ENCODE measurements at regions not wholly inside any gene's neighbourhood (a gene's known extent, or its start where the extent isn't known, plus 50 kb on each side); places are given as distances from the start of the nearest gene placed in this dataset.

DNA sequence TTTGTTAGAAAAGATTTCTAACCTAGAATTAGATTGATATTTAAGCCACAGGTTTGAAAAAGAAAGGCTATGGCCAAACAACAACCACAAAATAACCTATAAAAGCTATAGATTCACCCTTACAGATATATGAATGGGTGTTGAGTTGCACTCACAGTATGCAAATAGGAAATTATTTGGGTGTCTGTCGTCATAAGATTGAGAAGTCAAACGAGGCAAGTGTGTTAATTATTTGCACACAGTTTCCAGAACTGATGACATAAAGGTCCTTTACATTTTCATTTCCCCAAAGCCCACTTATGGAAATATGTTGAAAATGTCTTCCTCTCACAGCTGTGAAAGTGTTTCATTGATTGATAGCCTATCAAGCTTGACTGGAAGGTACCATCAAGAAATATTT is 101.2 kb upstream of the CXCL13 start:
- TF ChIP-seq, protein P1, sequence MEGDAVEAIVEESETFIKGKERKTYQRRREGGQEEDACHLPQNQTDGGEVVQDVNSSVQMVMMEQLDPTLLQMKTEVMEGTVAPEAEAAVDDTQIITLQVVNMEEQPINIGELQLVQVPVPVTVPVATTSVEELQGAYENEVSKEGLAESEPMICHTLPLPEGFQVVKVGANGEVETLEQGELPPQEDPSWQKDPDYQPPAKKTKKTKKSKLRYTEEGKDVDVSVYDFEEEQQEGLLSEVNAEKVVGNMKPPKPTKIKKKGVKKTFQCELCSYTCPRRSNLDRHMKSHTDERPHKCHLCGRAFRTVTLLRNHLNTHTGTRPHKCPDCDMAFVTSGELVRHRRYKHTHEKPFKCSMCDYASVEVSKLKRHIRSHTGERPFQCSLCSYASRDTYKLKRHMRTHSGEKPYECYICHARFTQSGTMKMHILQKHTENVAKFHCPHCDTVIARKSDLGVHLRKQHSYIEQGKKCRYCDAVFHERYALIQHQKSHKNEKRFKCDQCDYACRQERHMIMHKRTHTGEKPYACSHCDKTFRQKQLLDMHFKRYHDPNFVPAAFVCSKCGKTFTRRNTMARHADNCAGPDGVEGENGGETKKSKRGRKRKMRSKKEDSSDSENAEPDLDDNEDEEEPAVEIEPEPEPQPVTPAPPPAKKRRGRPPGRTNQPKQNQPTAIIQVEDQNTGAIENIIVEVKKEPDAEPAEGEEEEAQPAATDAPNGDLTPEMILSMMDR (conservative IDR thresholded peaks at IDR 0.05; ENCODE audit: low read length) = no peak
- TF ChIP-seq EZH2phosphoT487 (IDR thresholded peaks at IDR 0.05; ENCODE audit: borderline replicate concordance, low read depth, low read length) = no peak

All from OCI-LY7 (cell line).